Stimulated activated CD4-positive, alpha-beta T cell treated with anti-CD3 and anti-CD28 coated beads, Interleukin-2, amount 100 ng/mL, for 48 hours (primary cell): ENCODE measurements at regions not wholly inside any gene's neighbourhood (a gene's known extent, or its start where the extent isn't known, plus 50 kb on each side); places are given as distances from the start of the nearest gene placed in this dataset.
"Not testable (repeated sequence)": the region's sequence is repeated elsewhere in the genome, so short reads cannot be mapped to it uniquely, and the experiment has no call there.

Experiments
- DNase-seq, 2 donors: peaks; one replicate each; pipeline ENCODE4 v3.0.0-alpha.2; 2020

DNA sequence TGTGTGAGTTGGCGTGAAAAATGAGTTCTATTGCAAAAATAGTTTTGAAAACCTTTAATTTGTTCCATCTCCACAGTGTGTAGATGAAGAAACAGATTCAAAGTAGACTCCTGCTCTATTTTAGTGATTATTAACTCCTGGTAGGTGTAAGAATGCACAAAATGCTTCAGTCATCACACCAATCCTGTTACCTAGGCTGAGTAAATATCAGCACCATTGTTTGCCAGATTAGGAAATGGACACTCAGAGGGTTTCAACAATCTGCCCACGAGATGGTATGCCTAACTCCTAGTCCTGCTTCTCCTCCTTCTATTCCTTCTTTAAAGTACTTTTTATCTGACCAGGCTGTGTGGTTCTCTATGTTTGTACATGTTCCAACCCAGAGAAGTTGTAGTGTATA lies 108.9 kb upstream of the AHI1 start:
- no peak for DNase-seq

DNA sequence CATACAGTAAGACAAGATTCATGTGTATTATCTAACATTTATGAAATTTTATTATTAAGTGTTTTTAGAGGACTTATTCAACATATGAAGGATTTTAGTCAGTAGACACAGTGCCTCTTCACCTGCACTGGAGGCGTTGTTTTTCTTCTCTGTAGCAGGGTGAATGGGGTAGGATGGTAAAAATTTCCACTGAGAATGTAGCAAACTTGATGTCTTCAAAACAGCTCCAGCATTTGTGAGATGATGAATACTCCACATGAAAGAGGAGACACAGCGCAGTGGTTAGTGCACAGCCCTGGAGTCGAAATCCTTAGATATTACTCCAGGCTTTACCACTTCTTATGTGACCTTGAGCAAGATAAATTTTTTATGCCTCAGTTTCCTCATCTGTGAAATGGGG lies 110.5 kb upstream of the AHI1 start:
- DNase-seq = no peak

- DNase-seq = not testable (repeated sequence)
These were observed 112.7 kb upstream of the AHI1 start for GRCh38 chr6:135610192-135610591.

- DNase-seq = no peak
These were observed 119.1 kb upstream of the AHI1 start for GRCh38 chr6:135616655-135617054.

DNA sequence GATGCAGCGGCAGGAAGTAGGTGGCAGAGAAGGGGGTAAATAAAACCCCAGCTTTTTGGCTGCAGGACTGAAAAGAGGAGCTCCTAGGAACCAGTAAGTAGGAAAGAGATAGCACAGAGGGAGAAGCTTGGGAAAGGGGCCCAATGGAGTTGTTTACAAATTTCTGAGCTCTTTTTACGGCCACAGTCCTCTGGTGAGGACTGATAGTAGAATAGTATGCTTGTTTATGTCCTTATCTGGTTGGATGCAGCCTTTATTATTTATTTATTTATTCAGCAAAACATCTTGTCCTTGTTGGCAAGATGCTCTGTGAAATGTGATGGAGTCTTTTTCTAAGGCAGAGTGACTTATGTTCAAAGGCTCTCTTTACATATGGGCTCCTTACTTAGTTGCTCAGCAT lies 119.7 kb upstream of the AHI1 start:
- DNase-seq = no peak

DNA sequence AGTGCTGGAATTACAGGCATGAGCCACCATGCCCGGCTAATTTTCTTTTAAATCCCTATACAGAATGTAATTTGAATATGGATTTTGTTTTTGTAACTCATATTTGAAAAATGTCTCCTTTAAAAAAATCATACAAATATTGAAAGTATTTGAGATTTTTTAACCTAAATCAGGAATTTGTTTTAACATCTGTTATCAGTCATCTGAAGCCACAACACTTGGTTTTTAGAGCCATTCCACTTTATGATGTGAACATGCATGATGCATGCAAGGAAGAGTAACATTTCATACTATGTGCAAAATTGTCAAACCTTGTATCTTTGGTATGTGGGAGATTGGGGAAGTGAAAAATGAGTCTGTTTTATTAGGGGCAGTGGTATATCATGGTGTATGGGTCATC lies 124.5 kb upstream of the AHI1 start:
- DNase-seq = no peak

GRCh38 chr6:135623979-135624378 lies 126.4 kb upstream of the AHI1 start:
- DNase-seq = no peak

- DNase-seq = no peak
These were observed 127.1 kb upstream of the AHI1 start for GRCh38 chr6:135624402-135625295.

- not testable (repeated sequence) for DNase-seq
These were observed 128.5 kb upstream of the AHI1 start for GRCh38 chr6:135626001-135626400.

- DNase-seq = no peak
These were observed 129.7 kb upstream of the AHI1 start for GRCh38 chr6:135627092-135627715.

DNA sequence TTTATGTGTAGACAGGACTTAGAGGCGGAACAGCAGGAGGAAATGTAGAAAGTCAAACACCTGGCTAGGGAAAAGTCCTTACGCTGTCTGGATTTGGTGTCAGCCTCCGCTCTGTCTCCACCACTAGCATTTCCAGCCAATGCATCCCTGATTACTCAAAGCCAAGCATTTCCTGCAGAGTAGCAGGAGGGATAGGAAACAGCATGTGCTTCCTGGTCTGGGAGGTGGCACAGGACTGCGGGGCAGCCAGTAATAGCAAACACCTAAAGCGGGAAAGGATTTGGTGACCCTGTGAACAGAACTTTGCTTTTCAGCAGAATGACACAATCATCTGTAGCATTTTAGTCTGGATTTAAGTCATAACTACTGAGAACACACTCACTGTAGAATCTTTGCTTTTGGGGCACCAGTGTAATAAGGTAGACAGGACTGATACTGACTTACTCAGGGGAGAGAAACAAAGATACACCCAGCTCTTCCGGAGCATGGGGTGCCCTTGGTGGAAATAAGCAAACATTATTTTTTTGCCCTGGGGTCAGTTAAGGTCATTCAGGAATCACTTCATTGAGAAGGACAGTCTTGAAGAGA lies 133.3 kb upstream of the AHI1 start:
- DNase-seq = no peak

DNA sequence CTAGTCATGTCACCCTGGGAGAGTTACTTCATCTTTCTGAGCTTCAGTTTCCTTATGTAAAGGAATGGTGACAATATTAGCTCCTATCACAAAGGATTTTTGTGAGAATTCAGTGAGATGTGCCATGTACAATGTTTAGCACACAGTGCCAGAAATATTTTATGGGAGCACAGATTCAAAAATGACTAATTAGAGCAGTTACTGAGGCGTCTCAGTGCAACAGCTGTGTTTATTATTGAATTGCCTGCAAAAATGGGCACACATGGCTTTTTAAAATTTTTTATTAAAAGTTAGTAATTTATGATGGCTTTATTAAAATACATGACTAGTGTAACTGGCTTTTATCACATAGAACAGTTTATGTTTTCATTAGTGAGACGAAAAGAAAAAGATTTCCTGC lies 134.3 kb upstream of the AHI1 start:
- no peak for DNase-seq

DNA sequence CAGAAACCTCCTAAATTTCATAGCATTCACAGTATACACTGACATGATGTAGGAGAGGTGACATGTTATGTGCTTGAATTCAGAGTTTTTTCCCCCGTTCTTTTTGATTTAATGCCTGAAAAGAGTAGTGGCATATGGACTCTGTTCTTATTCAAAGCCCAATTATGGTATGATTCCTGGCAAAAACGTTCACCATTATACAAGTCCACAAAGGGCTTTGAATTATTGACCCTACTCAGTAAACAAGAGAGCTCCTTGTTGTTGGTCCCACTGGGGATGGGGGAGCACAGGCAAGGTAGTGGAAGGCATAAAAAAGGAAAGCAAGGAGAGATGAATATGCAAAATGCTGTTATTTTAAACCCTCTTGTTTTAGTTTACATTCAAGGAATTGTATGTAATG lies 136.0 kb upstream of the AHI1 start:
- no peak for DNase-seq

- DNase-seq = no peak
These were observed 140.2 kb upstream of the AHI1 start for GRCh38 chr6:135637701-135638100.

GRCh38 chr6:135638108-135638507 lies 140.6 kb upstream of the AHI1 start:
- no peak for DNase-seq

- DNase-seq = no peak
These were observed 142.5 kb upstream of the AHI1 start for GRCh38 chr6:135640048-135640447.

DNA sequence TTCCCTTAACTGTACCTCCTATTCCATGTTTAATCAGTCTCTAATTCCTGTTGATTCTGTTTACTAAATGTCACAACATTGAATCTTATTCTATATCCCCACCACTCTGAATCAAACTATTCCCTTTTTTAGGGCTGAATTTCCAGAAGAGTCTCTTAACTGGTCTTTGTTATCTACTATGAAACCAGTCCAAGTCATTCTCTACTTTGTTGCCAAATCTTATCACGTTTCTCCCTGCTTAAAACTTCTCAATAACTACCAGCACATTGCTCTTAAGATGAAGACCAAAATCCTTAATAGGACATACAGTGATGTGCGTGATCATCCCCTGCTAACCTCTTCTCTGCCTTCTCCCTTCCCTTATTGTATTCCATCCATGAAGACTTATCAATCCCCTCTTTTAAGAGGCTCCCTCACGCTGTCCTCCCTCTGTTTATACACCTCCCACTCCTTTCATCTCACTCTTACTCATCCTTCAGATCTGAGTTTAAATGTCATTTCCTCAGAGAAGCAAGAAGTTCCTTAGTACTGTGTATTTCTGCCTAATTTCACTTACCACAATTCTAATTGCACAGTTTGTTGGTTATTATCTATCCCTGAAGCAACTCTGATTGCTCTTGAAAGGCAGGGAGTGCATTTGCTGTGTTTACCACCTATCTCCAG lies 143.0 kb upstream of the AHI1 start:
- DNase-seq = no peak

- DNase-seq = no peak
These were observed 145.4 kb upstream of the AHI1 start for GRCh38 chr6:135642912-135643311.

GRCh38 chr6:135644394-135644793 lies 146.9 kb upstream of the AHI1 start:
- no peak for DNase-seq

DNA sequence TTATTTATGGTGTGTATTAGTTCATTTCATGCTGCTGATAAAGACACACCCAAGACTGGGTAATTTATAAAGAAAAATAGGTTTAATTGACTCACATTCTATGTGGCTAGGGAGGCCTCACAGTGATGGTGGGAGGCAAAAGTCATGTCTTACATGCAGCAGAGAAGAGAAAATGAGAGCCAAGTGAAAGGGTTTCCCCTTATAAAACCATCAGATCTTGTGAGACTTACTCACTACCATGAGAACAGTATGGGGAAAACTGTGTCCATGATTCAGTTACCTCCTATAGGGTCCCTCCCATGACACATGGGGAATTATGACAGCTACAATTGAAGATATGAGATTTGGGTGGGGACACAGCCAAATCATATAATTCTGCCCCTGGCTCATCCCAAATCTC lies 150.0 kb upstream of the AHI1 start:
- DNase-seq = peak in 1 of 2 donors; percentile 26

DNA sequence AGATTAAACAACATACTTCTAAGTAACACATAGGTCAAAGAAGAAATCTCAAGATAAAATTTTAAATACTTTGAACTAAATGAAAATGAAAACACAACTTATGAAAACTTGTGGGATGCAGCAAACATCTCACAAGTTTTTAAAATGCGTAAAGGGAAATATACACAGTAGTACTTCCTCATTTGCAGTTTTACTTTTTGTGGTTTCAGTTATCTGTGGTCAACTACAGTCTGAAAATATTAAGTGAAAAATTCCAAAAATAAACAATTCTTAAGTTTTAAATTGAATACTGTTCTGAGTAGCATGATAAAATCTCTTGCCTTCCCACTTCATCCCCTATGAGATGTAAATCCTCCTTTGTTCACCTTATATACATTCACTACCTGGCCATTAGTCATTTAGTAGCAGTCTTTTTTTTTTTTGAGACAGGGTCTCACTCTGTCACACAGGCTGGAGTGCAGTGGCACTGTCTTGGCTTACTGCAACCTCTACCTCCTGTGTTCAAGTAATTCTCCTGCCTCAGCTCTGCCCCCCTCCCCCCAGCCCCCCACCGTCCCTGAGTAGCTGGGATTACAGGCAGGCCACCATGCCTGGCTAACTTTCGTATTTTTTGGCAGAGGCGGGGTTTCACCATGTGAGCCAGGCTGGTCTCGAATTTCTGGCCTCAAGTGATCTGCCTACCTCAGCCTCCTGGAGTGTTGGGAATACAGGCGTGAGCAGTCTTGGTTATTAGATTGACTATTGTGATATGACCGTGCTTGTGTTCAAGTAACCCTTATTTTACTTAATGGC lies 154.6 kb upstream of the AHI1 start:
- no peak for DNase-seq

GRCh38 chr6:135655055-135655454 lies 157.5 kb upstream of the AHI1 start:
- DNase-seq = no peak

- DNase-seq = no peak
These were observed 159.7 kb upstream of the AHI1 start for GRCh38 chr6:135657207-135657606.
